ENCODE measurements at regions not wholly inside any gene's neighbourhood (a gene's known extent, or its start where the extent isn't known, plus 50 kb on each side); places are given as distances from the start of the nearest gene placed in this dataset.

- no peak for DNase-seq (ENCODE audit: low spot score)
Observed at GRCh38 chr2:109070290-109070689, 58.7 kb upstream of the SH3RF3 start.

- peak; percentile 29 for DNase-seq (ENCODE audit: low spot score)
Observed at GRCh38 chr2:109069331-109070194, 59.4 kb upstream of the SH3RF3 start.

GRCh38 chr2:109068811-109069210 is 60.2 kb upstream of the SH3RF3 start:
- DNase-seq (ENCODE audit: low spot score), result no peak

GRCh38 chr2:109067631-109068125 is 61.3 kb upstream of the SH3RF3 start:
- DNase-seq (ENCODE audit: low spot score), result no peak

GRCh38 chr2:109066917-109067597 is 61.9 kb upstream of the SH3RF3 start:
- no peak for DNase-seq (ENCODE audit: low spot score)

- DNase-seq (ENCODE audit: low spot score), result no peak
Observed at GRCh38 chr2:109066501-109066900, 62.5 kb upstream of the SH3RF3 start.

GRCh38 chr2:109065391-109065734 is 63.6 kb upstream of the SH3RF3 start:
- no peak for DNase-seq (ENCODE audit: low spot score)

GRCh38 chr2:109064660-109065390 is 64.2 kb upstream of the SH3RF3 start:
- DNase-seq (ENCODE audit: low spot score), result peak; percentile 9

- no peak for DNase-seq (ENCODE audit: low spot score)
Observed at GRCh38 chr2:109062859-109063700, 65.9 kb upstream of the SH3RF3 start.

- DNase-seq (ENCODE audit: low spot score), result no peak
Observed at GRCh38 chr2:109062145-109062858, 66.7 kb upstream of the SH3RF3 start.

- DNase-seq (ENCODE audit: low spot score), result no peak
Observed at GRCh38 chr2:109061736-109062135, 67.3 kb upstream of the SH3RF3 start.

GRCh38 chr2:109060496-109060895 is 68.5 kb upstream of the SH3RF3 start:
- DNase-seq (ENCODE audit: low spot score), result no peak

- DNase-seq (ENCODE audit: low spot score), result no peak
Observed at GRCh38 chr2:109059474-109060165, 69.4 kb upstream of the SH3RF3 start.

GRCh38 chr2:109058802-109059201 is 69.8 kb upstream of the EDAR start:
- no peak for DNase-seq (ENCODE audit: low spot score)

GRCh38 chr2:109058191-109058632 is 69.2 kb upstream of the EDAR start:
- DNase-seq (ENCODE audit: low spot score), result no peak

GRCh38 chr2:109057686-109058085 is 68.7 kb upstream of the EDAR start:
- no peak for DNase-seq (ENCODE audit: low spot score)

GRCh38 chr2:109055435-109055834 is 66.4 kb upstream of the EDAR start:
- no peak for DNase-seq (ENCODE audit: low spot score)

- no peak for DNase-seq (ENCODE audit: low spot score)
Observed at GRCh38 chr2:109054865-109055264, 65.8 kb upstream of the EDAR start.

- DNase-seq (ENCODE audit: low spot score), result no peak
Observed at GRCh38 chr2:109053716-109054115, 64.7 kb upstream of the EDAR start.

- DNase-seq (ENCODE audit: low spot score), result no peak
Observed at GRCh38 chr2:109052922-109053321, 63.9 kb upstream of the EDAR start.
